ENCODE measurements at regions not wholly inside any gene's neighbourhood (a gene's known extent, or its start where the extent isn't known, plus 50 kb on each side); places are given as distances from the start of the nearest gene placed in this dataset.

DNA sequence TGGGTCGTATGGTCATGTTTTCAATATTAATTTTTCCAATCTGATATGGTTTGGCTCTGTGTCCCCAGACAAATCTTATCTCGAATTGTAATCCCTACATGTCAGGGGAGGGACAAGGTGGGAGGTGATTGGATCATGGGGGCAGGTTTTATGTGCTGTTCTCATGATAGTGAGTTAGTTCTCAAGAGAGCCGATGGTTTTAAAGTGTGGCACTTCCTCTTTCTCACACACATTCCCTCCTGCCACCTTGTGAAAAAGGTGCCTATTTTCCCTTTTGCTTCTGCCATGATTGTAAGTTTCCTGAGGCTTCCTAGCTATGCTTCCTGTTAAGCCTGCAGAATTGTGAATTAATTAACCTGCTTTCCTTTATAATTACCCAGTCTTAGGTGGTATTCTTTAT is 309.1 kb upstream of the GRIN3A start:
- H3K4me1 ChIP-seq (ENCODE audit: low read length), result no peaks in the 10 kb centered on the region
- no peaks in the 10 kb centered on the region for H3K36me3 ChIP-seq (replicated peaks; ENCODE audit: insufficient read depth, low read length)
- no peak overlapping the region for H2AFZ ChIP-seq (ENCODE audit: low read length)
- no peak overlapping the region for H3K27ac ChIP-seq (ENCODE audit: low read length)
- H3K9me2 ChIP-seq (replicated peaks; ENCODE audit: insufficient read depth, low read length), result no peaks in the 10 kb centered on the region
- H3F3A ChIP-seq (ENCODE audit: insufficient read depth, low read length), result no peaks in the 10 kb centered on the region
- H3K79me2 ChIP-seq (ENCODE audit: low read length), result no peaks in the 10 kb centered on the region
- DNase-seq, result no peak
- H3K27me3 ChIP-seq (replicated peaks; ENCODE audit: insufficient read depth, low read length), result no peaks in the 10 kb centered on the region
- H3K9me3 ChIP-seq (replicated peaks; ENCODE audit: insufficient read depth, low read length), result no peaks in the 10 kb centered on the region
- H3K4me3 ChIP-seq (ENCODE audit: low read length), result no peak overlapping the region
- H4K20me1 ChIP-seq (ENCODE audit: insufficient read depth, low read length), result no peaks in the 10 kb centered on the region
- H3K4me2 ChIP-seq (ENCODE audit: low read depth, low read length), result no peak overlapping the region
- no peak overlapping the region for H3K9ac ChIP-seq (ENCODE audit: low read length)
- TF ChIP-seq EZH2phosphoT487 (IDR thresholded peaks at IDR 0.05; ENCODE audit: low read length), result no peak
- no peak for TF ChIP-seq EZH2 (optimal IDR thresholded peaks at IDR 0.05; ENCODE audit: low read depth, low read length)
- TF ChIP-seq, protein P1, sequence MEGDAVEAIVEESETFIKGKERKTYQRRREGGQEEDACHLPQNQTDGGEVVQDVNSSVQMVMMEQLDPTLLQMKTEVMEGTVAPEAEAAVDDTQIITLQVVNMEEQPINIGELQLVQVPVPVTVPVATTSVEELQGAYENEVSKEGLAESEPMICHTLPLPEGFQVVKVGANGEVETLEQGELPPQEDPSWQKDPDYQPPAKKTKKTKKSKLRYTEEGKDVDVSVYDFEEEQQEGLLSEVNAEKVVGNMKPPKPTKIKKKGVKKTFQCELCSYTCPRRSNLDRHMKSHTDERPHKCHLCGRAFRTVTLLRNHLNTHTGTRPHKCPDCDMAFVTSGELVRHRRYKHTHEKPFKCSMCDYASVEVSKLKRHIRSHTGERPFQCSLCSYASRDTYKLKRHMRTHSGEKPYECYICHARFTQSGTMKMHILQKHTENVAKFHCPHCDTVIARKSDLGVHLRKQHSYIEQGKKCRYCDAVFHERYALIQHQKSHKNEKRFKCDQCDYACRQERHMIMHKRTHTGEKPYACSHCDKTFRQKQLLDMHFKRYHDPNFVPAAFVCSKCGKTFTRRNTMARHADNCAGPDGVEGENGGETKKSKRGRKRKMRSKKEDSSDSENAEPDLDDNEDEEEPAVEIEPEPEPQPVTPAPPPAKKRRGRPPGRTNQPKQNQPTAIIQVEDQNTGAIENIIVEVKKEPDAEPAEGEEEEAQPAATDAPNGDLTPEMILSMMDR (IDR thresholded peaks at IDR 0.05; ENCODE audit: low read length), result no peak

GRCh38 chr9:102044133-102044532 is 305.7 kb upstream of the GRIN3A start:
- H3K27ac ChIP-seq (ENCODE audit: low read length), result no peak overlapping the region
- H3K36me3 ChIP-seq (replicated peaks; ENCODE audit: insufficient read depth, low read length), result no peaks in the 10 kb centered on the region
- no peaks in the 10 kb centered on the region for H3K27me3 ChIP-seq (replicated peaks; ENCODE audit: insufficient read depth, low read length)
- no peak overlapping the region for H2AFZ ChIP-seq (ENCODE audit: low read length)
- H3K4me2 ChIP-seq (ENCODE audit: low read depth, low read length), result no peak overlapping the region
- H3K9ac ChIP-seq (ENCODE audit: low read length), result no peak overlapping the region
- no peaks in the 10 kb centered on the region for H3K4me1 ChIP-seq (ENCODE audit: low read length)
- no peaks in the 10 kb centered on the region for H3K9me3 ChIP-seq (replicated peaks; ENCODE audit: insufficient read depth, low read length)
- DNase-seq, result no peak
- H3F3A ChIP-seq (ENCODE audit: insufficient read depth, low read length), result no peaks in the 10 kb centered on the region
- H3K79me2 ChIP-seq (ENCODE audit: low read length), result no peaks in the 10 kb centered on the region
- no peaks in the 10 kb centered on the region for H3K9me2 ChIP-seq (replicated peaks; ENCODE audit: insufficient read depth, low read length)
- no peak for TF ChIP-seq EZH2phosphoT487 (IDR thresholded peaks at IDR 0.05; ENCODE audit: low read length)
- TF ChIP-seq, protein P1 (IDR thresholded peaks at IDR 0.05; ENCODE audit: low read length), result no peak
- no peak for TF ChIP-seq EZH2 (optimal IDR thresholded peaks at IDR 0.05; ENCODE audit: low read depth, low read length)
- no peak overlapping the region for H3K4me3 ChIP-seq (ENCODE audit: low read length)
- no peaks in the 10 kb centered on the region for H4K20me1 ChIP-seq (ENCODE audit: insufficient read depth, low read length)

GRCh38 chr9:102038006-102038405 is 299.6 kb upstream of the GRIN3A start:
- Histone ChIP-seq H3K79me2 (ENCODE audit: low read length) (no peaks in the 10 kb centered on the region), H3K9me2 (replicated peaks; ENCODE audit: insufficient read depth, low read length) (no peaks in the 10 kb centered on the region), H3K9ac (ENCODE audit: low read length) (no peak overlapping the region), H4K20me1 (ENCODE audit: insufficient read depth, low read length) (no peaks in the 10 kb centered on the region), H3K9me3 (replicated peaks; ENCODE audit: insufficient read depth, low read length) (no peaks in the 10 kb centered on the region), H3K4me2 (ENCODE audit: low read depth, low read length) (no peak overlapping the region), H3K4me1 (ENCODE audit: low read length) (0 out of 2 replicates have a peak, but pooled peaks cover 6% of the 10 kb centered on the region), H3K4me3 (ENCODE audit: low read length) (no peak overlapping the region), H2AFZ (ENCODE audit: low read length) (no peak overlapping the region), H3F3A (ENCODE audit: insufficient read depth, low read length) (no peaks in the 10 kb centered on the region), H3K27ac (ENCODE audit: low read length) (no peak overlapping the region), H3K36me3 (replicated peaks; ENCODE audit: insufficient read depth, low read length) (no peaks in the 10 kb centered on the region), H3K27me3 (replicated peaks; ENCODE audit: insufficient read depth, low read length) (no peaks in the 10 kb centered on the region)
- TF ChIP-seq EZH2 (optimal IDR thresholded peaks at IDR 0.05; ENCODE audit: low read depth, low read length), result no peak
- no peak for TF ChIP-seq EZH2phosphoT487 (IDR thresholded peaks at IDR 0.05; ENCODE audit: low read length)
- TF ChIP-seq, protein P1 (IDR thresholded peaks at IDR 0.05; ENCODE audit: low read length), result no peak
- DNase-seq, result no peak
